Gastrocnemius medialis (tissue), 4 donors: ENCODE measurements at regions not wholly inside any gene's neighbourhood (a gene's known extent, or its start where the extent isn't known, plus 50 kb on each side); places are given as distances from the start of the nearest gene placed in this dataset.

Experiments used
- ATAC-seq, 2 donors: fragments of 150-250 bp; one replicate each; pipeline ENCODE4 v1.9.1; 2016
- DNase-seq, 2 donors: peaks; one replicate each; pipeline ENCODE4 v3.0.0-alpha.2; 2019
- H3K27ac ChIP-seq, 4 donors: fragments of 200-600 bp; sonication (generic); 1 replicate in 1 of 4; 2 replicates in 3 of 4; pipeline ENCODE4 v1.5.1; 2016 to 2018; ENCODE audit warnings: mild to moderate bottlenecking in 2 of 4, moderate library complexity in 1 of 4
- H3K27me3 ChIP-seq, 3 donors: fragments of 200-600 bp; sonication (generic) in 2 of 3; 1 replicate in 1 of 3; 2 replicates in 2 of 3; pipeline versions ENCODE4 v1.5.1 to v1.6.0; 2016 to 2019; ENCODE audit warnings: mild to moderate bottlenecking in 1 of 3, moderate library complexity in 1 of 3
- H3K36me3 ChIP-seq, 2 donors: fragments of 200-600 bp; sonication (generic) in 1 of 2; one replicate each; pipeline ENCODE4 v1.5.1; 2017 to 2018
- H3K4me1 ChIP-seq, 2 donors: fragments of 200-600 bp; sonication (generic) in 1 of 2; one replicate each; pipeline ENCODE4 v1.5.1; 2016 to 2017; ENCODE audit warnings: mild to moderate bottlenecking in 2 of 2
- H3K4me3 ChIP-seq, 4 donors: fragments of 200-600 bp; sonication (generic) in 3 of 4; 1 replicate in 1 of 4; 2 replicates in 3 of 4; pipeline ENCODE4 v1.5.1; 2016 to 2019; ENCODE audit warnings: mild to moderate bottlenecking in 2 of 4
- H3K9me3 ChIP-seq, 3 donors: fragments of 200-600 bp; sonication (generic) in 2 of 3; 1 replicate in 1 of 3; 2 replicates in 2 of 3; pipeline ENCODE4 v1.5.1; 2016 to 2019
- POLR2A ChIP-seq, 2 donors: fragments of 450-650 bp; IDR thresholded peaks; one replicate each; pipeline ENCODE4 v1.6.1; 2017; ENCODE audit warnings: antibody characterized with exemption in 2 of 2, mild to moderate bottlenecking in 2 of 2, moderate library complexity in 2 of 2
- in situ Hi-C, 4 donors: fragments of 200-750 bp; cut with MboI; loops; one replicate each; pipeline versions ENCODE4 v1.15.0 to v1.8.0; 2017; ENCODE audit warnings: low sequenced_read_pairs in 4 of 4
- intact Hi-C: fragments of 100-400 bp; cut with DNase I; formaldehyde crosslinking; loops from one replicate; pipeline ENCODE4 v1.15.1; 2023; ENCODE audit warnings: low total_unique reads
- TF ChIP-seq, protein P1 (sequence below), 5 experiments: fragments of 450-650 bp in 3 of 5; fragments of 200-600 bp in 2 of 5; sonication (generic) in 2 of 5; IDR thresholded peaks in 4 of 5; conservative IDR thresholded peaks in 1 of 5; 1 replicate in 4 of 5; 2 replicates in 1 of 5; pipeline ENCODE4 v1.5.1; 2016 to 2019; ENCODE audit warnings: antibody characterized with exemption in 5 of 5, mild to moderate bottlenecking in 3 of 5, moderate library complexity in 3 of 5

DNA sequence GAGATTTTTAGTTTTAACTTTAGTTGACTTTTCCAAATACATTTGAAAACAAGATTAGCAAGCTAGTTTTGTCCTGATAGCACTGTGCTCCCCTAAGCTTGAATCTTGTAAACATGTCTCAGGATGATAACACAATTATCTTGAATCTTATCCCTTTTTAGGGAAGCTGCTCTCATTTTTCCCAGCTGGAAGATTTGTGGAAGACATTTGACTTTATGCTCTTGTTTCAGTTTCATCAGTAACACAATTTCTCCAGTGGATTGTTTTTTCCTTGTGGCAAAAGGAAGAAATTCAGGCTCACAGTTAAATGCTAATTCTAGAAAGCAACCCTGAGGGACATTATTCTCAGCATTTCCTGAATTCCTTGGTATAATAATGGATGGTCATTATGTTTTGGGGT is 88.8 kb downstream of the CDC7 start:
- ATAC-seq (no peak), DNase-seq (no peak)
- intact Hi-C loops (no loop called here), in situ Hi-C loops (no loop called here)
- Histone ChIP-seq H3K4me3 (no peak overlapping the region), H3K4me1 (peaks cover 4% of the 10 kb centered on the region in 2 donors), H3K9me3 (no peaks in the 10 kb centered on the region), H3K27ac (no peak overlapping the region), H3K36me3 (no peaks in the 10 kb centered on the region), H3K27me3 (no peaks in the 10 kb centered on the region)
- TF ChIP-seq, protein P1, sequence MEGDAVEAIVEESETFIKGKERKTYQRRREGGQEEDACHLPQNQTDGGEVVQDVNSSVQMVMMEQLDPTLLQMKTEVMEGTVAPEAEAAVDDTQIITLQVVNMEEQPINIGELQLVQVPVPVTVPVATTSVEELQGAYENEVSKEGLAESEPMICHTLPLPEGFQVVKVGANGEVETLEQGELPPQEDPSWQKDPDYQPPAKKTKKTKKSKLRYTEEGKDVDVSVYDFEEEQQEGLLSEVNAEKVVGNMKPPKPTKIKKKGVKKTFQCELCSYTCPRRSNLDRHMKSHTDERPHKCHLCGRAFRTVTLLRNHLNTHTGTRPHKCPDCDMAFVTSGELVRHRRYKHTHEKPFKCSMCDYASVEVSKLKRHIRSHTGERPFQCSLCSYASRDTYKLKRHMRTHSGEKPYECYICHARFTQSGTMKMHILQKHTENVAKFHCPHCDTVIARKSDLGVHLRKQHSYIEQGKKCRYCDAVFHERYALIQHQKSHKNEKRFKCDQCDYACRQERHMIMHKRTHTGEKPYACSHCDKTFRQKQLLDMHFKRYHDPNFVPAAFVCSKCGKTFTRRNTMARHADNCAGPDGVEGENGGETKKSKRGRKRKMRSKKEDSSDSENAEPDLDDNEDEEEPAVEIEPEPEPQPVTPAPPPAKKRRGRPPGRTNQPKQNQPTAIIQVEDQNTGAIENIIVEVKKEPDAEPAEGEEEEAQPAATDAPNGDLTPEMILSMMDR (IDR thresholded peaks at IDR 0.05 in 4 of 5, conservative IDR thresholded peaks at IDR 0.05 in 1 of 5): no peak
- TF ChIP-seq POLR2A (IDR thresholded peaks at IDR 0.05): no peak

DNA sequence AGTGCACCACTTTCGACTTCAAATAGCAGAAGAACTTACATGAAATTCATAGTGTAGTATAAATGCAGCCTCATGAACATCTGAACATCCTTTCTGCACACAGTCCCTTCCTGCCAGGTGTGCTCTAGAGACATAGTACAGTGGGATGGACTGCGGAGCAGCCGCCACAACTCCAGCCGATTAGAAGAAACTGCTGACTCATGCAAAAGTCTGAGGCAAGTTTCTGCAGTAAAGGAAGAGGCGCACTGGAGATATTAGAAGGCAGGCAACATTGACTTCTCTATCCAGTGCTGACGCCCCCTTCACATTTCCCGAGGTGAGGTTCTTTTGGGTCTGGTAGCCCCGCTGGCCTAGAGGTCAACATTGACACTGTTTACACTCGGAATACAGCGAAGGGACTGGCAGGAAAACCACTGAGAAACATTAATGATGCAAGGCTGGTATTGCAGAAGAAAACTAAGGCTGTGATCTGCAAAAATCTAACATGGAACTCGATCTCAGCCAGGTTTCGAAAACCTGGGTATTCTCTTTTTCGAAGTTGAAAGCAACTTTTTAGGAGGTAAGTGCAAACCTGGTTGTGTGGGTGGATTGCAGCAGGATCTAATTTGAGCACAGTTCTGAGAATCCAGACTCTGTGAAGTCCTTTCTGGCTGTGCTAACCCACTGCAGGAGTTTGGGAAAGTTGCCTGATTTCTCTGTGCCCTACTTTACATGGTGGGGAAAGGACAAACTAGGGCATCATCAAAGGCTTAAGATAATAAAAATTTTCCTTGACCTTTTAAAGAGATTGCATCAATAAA is 90.7 kb downstream of the CDC7 start:
- no peak for DNase-seq
- H3K27ac ChIP-seq: no peak overlapping the region
- H3K9me3 ChIP-seq: no peaks in the 10 kb centered on the region
- peaks cover 4% of the 10 kb centered on the region in 2 donors for H3K4me1 ChIP-seq
- in situ Hi-C loops (no loop called here), intact Hi-C loops (no loop called here)
- H3K4me3 ChIP-seq: no peak overlapping the region
- TF ChIP-seq, protein P1 (IDR thresholded peaks at IDR 0.05 in 4 of 5, conservative IDR thresholded peaks at IDR 0.05 in 1 of 5): no peak
- TF ChIP-seq POLR2A (IDR thresholded peaks at IDR 0.05): no peak
- no peaks in the 10 kb centered on the region for H3K36me3 ChIP-seq
- ATAC-seq: peak in 1 of 2 donors; percentile 30
- H3K27me3 ChIP-seq: no peaks in the 10 kb centered on the region

DNA sequence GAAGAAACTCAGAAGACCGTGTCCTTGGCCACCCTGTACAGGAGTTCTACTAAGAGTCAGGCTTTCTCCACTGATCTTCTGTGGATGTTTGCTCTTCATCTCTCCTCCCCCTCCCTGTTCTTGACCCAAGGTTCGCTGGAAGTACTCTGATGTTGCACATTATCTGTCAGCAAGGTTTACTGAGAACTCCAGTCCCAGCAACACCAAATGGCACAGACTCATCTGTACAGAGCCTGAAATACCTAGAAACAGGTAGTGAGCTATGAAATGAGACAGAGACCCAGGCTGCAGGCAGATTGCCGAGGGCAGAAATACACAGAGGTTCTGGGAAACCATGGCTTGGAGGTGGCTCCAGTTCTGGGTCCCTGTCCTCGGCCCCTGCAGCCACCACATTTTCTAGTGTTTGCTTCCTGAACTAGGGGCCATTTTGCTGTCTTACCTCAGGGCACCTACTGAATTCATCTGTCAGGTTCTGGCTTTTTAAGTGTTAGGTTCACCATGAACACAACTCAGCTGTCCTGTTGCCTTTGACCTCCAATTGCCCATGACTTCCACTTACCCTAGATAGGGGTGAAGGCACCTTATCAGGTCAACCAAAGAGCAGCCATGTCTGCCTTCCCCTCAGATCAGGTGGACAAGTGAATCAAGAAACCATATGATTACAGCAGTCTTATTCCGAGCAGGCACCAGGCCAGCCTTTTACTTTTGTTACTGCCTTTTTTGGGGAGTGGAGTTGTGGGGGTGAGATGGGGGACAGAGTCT is 92.2 kb downstream of the CDC7 start:
- TF ChIP-seq, protein P1 (IDR thresholded peaks at IDR 0.05 in 4 of 5, conservative IDR thresholded peaks at IDR 0.05 in 1 of 5): no peak
- TF ChIP-seq POLR2A (IDR thresholded peaks at IDR 0.05): no peak
- intact Hi-C loops (no loop called here), in situ Hi-C loops (no loop called here)
- ATAC-seq: no peak
- H3K36me3 ChIP-seq: no peaks in the 10 kb centered on the region
- H3K9me3 ChIP-seq: no peaks in the 10 kb centered on the region
- H3K4me3 ChIP-seq: no peak overlapping the region
- H3K27me3 ChIP-seq: no peaks in the 10 kb centered on the region
- no peak overlapping the region for H3K27ac ChIP-seq
- H3K4me1 ChIP-seq: peaks cover 4% of the 10 kb centered on the region in 2 donors
- no peak for DNase-seq

DNA sequence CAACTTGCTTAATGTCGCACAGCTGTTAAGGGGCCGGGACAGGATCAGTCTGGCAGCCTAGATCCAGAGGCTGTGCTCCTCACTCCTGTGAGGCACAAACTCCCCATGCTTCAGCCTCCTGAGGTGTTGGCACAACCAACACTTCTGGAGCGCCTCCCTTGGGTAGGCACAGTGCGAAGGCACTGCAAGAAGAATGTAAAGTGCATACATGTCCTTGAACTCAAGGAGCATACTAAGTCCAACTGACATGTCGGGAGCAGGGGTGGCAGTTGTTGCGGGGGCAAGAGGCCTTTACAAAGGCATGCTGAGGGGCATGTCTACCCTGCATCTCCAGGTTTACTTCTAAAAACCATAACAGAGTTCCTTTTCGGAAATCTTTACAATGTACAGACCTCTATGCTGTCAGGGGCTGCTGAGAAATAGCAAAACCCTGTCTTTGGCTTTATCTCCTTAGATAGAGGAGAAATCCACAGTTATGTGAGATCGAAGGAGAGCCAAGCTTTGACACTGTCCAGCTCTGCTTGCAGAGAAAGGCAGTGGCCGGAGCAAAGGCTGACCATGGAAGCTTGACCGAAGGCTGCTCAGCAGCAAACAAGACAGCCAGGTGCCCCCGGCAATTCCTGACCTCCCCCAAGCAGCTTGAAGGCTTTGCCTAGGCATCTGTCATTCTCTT is 93.9 kb downstream of the CDC7 start:
- intact Hi-C loops: no loop called here
- DNase-seq: no peak
- Histone ChIP-seq H3K4me3 (no peak overlapping the region), H3K27me3 (no peaks in the 10 kb centered on the region), H3K4me1 (peaks cover 4% of the 10 kb centered on the region in 2 donors), H3K9me3 (no peaks in the 10 kb centered on the region), H3K27ac (no peak overlapping the region), H3K36me3 (no peaks in the 10 kb centered on the region)
- no peak for ATAC-seq
- in situ Hi-C loops: no loop called here
- TF ChIP-seq POLR2A (IDR thresholded peaks at IDR 0.05): no peak
- TF ChIP-seq, protein P1 (IDR thresholded peaks at IDR 0.05 in 4 of 5, conservative IDR thresholded peaks at IDR 0.05 in 1 of 5): no peak
